Natural killer cell (primary cell): ENCODE measurements at regions not wholly inside any gene's neighbourhood (a gene's known extent, or its start where the extent isn't known, plus 50 kb on each side); places are given as distances from the start of the nearest gene placed in this dataset.

Experiments used
- ATAC-seq, 3 donors: fragments of 150-1000 bp in 2 of 3; fragments of 200-7000 bp in 1 of 3; cut with Tn5 transposase; 1 replicate in 1 of 3; 2 replicates in 2 of 3; pipeline ENCODE4 v1.10.0; 2021; ENCODE audit warnings: mild to moderate bottlenecking in 2 of 3, moderate library complexity in 2 of 3
- DNase-seq, 2 donors: peaks; one replicate each; pipeline versions ENCODE4 v3.0.0 to v3.0.0-alpha.2; 2013 to 2021; ENCODE audit warnings: mixed read lengths in 1 of 2
- H3K27ac ChIP-seq: one replicate; pipeline ENCODE4 v1.5.1; 2013; ENCODE audit warnings: mild to moderate bottlenecking, low read length
- H3K27me3 ChIP-seq: one replicate; pipeline ENCODE4 v1.6.1; 2013; ENCODE audit warnings: low read length; ENCODE audit not compliant: control insufficient read depth, insufficient read depth
- H3K36me3 ChIP-seq: one replicate; pipeline ENCODE4 v1.6.1; 2013; ENCODE audit warnings: low read length; ENCODE audit not compliant: control insufficient read depth, insufficient read depth
- H3K4me1 ChIP-seq: one replicate; pipeline ENCODE4 v1.6.1; 2013; ENCODE audit warnings: low read length; ENCODE audit not compliant: control insufficient read depth, insufficient read depth
- H3K4me3 ChIP-seq: one replicate; pipeline ENCODE4 v1.5.1; 2013; ENCODE audit warnings: low read length
- H3K9me3 ChIP-seq: one replicate; pipeline ENCODE4 v1.6.1; 2013; ENCODE audit warnings: low read length; ENCODE audit not compliant: control insufficient read depth, insufficient read depth
- H3K27ac Mint-ChIP-seq, 2 donors: one replicate each; pipeline ENCODE4 v1.8.0; 2022; ENCODE audit warnings: mild to moderate bottlenecking in 2 of 2, mixed read lengths in 2 of 2, moderate library complexity in 1 of 2
- H3K27me3 Mint-ChIP-seq, 2 donors: one replicate each; pipeline ENCODE4 v1.8.0; 2022; ENCODE audit warnings: low read depth in 2 of 2, mixed read lengths in 2 of 2
- H3K36me3 Mint-ChIP-seq: one replicate; pipeline ENCODE4 v1.8.0; 2022; ENCODE audit warnings: mixed read lengths
- H3K4me1 Mint-ChIP-seq, 2 donors: one replicate each; pipeline ENCODE4 v1.8.0; 2022; ENCODE audit warnings: mixed read lengths in 2 of 2
- H3K4me3 Mint-ChIP-seq: one replicate; pipeline ENCODE4 v1.8.0; 2022; ENCODE audit warnings: mild to moderate bottlenecking, moderate library complexity, mixed read lengths
- H3K9me3 Mint-ChIP-seq, 2 donors: one replicate each; pipeline ENCODE4 v1.8.0; 2022; ENCODE audit warnings: mixed read lengths in 2 of 2
- CTCF ChIP-seq: fragments of 200-600 bp; IDR thresholded peaks from one replicate; pipeline ENCODE4 v1.8.0; 2022; ENCODE audit warnings: antibody characterized with exemption
- WGBS: methylation state at CpG from one replicate; pipeline ENCODE4 v1.1.7; 2013; ENCODE audit warnings: missing lambda C conversion rate; ENCODE audit not compliant: insufficient coverage; 5-methylcytosine and 5-hydroxymethylcytosine counted together
- intact Hi-C: fragments of 100-400 bp; cut with micrococcal nuclease; formaldehyde crosslinking; loops from one replicate; pipeline ENCODE4 v1.14.2; 2022

GRCh38 chr1:58895559-58896145, 111.8 kb upstream of the JUN start:
- intact Hi-C loops: loop anchor here (5.0 kb wide), 1 partner anchor 38 kb away; no protein-coding TSS in a partner anchor
- WGBS: 41% methylated on average over 5 of the region's 5 CpGs
- ATAC-seq (peak in 2 of 3 donors; percentile 37 to 70), DNase-seq (no peak)
- H3K9me3 ChIP-seq: no peaks in the 10 kb centered on the region
- TF ChIP-seq CTCF: no peak
- H3K4me3 ChIP-seq: no peak overlapping the region
- Mint-ChIP-seq H3K4me1 (peaks cover 20 to 28% of the 10 kb centered on the region in 2 donors), H3K9me3 (no peaks in the 10 kb centered on the region), H3K27me3 (peaks cover 0 to 8% of the 10 kb centered on the region in 2 donors), H3K4me3 (peak overlapping the region; percentile 67), H3K36me3 (no peaks in the 10 kb centered on the region), H3K27ac (peak overlapping the region; percentile 63 to 84)
- H3K27me3 ChIP-seq: no peaks in the 10 kb centered on the region
- H3K27ac ChIP-seq: no peak overlapping the region
- H3K4me1 ChIP-seq: peaks cover 29% of the 10 kb centered on the region
- H3K36me3 ChIP-seq: no peaks in the 10 kb centered on the region

GRCh38 chr1:58896246-58897183, 112.7 kb upstream of the JUN start:
- Mint-ChIP-seq H3K9me3 (no peaks in the 10 kb centered on the region), H3K36me3 (no peaks in the 10 kb centered on the region)

GRCh38 chr1:58898739-58899586, 115.1 kb upstream of the JUN start:
- no peak overlapping the region for H3K27ac Mint-ChIP-seq
- intact Hi-C loops: loop anchor here (5.0 kb wide), 1 partner anchor 42 kb away; no protein-coding TSS in a partner anchor
- H3K4me1 Mint-ChIP-seq: peaks cover 21 to 37% of the 10 kb centered on the region in 2 donors
- H3K36me3 Mint-ChIP-seq: no peaks in the 10 kb centered on the region
- no peak overlapping the region for H3K27ac ChIP-seq
- H3K4me1 ChIP-seq: peaks cover 38% of the 10 kb centered on the region
- H3K4me3 Mint-ChIP-seq: no peak overlapping the region
- no peak for TF ChIP-seq CTCF
- 72% methylated on average over 7 of the region's 10 CpGs for WGBS
- H3K9me3 ChIP-seq: no peaks in the 10 kb centered on the region
- H3K27me3 Mint-ChIP-seq: no peaks in the 10 kb centered on the region
- DNase-seq (no peak), ATAC-seq (no peak)
- H3K9me3 Mint-ChIP-seq: no peaks in the 10 kb centered on the region
- no peaks in the 10 kb centered on the region for H3K36me3 ChIP-seq
- H3K27me3 ChIP-seq: no peaks in the 10 kb centered on the region
- no peak overlapping the region for H3K4me3 ChIP-seq

More at GRCh38 chr1:58896246-58897183, 112.7 kb upstream of the JUN start:
- 52% methylated on average over 8 of the region's 8 CpGs for WGBS
- intact Hi-C loops: loop anchor here (5.0 kb wide), 1 partner anchor 39 kb away; no protein-coding TSS in a partner anchor
- Mint-ChIP-seq H3K27me3 (peaks cover 0 to 6% of the 10 kb centered on the region in 2 donors), H3K4me3 (peak overlapping the region; percentile 67), H3K27ac (peak overlapping the region; percentile 63 to 84), H3K4me1 (peaks cover 20 to 28% of the 10 kb centered on the region in 2 donors)
- H3K4me3 ChIP-seq: no peak overlapping the region
- no peaks in the 10 kb centered on the region for H3K27me3 ChIP-seq
- peak overlapping the region; percentile 6 for H3K27ac ChIP-seq
- H3K9me3 ChIP-seq: no peaks in the 10 kb centered on the region
- ATAC-seq (peak in 2 of 3 donors; percentile 25 to 36), DNase-seq (no peak)
- H3K36me3 ChIP-seq: no peaks in the 10 kb centered on the region
- peaks cover 29% of the 10 kb centered on the region for H3K4me1 ChIP-seq
- no peak for TF ChIP-seq CTCF
